GM21390 (cell line): ENCODE measurements at regions not wholly inside any gene's neighbourhood (a gene's known extent, or its start where the extent isn't known, plus 50 kb on each side); places are given as distances from the start of the nearest gene placed in this dataset.

Experiments
- ATAC-seq: cut with Tn5 transposase; IDR thresholded peaks from one replicate; pipeline ENCODE4 v1.9.1; 2021; ENCODE audit not compliant: unreplicated experiment

GRCh38 chr3:72411843-72412242, 436.4 kb downstream of the SHQ1 start:
- ATAC-seq: no peak

GRCh38 chr3:72411126-72411525, 437.1 kb downstream of the SHQ1 start:
- no peak for ATAC-seq

GRCh38 chr3:72408983-72409779, 439.1 kb downstream of the SHQ1 start:
- no peak for ATAC-seq

- ATAC-seq: no peak
Measured at GRCh38 chr3:72407766-72408165, 440.5 kb downstream of the SHQ1 start.

GRCh38 chr3:72405943-72406566, 442.2 kb downstream of the SHQ1 start:
- no peak for ATAC-seq

- ATAC-seq: no peak
Measured at GRCh38 chr3:72401005-72401545, 447.2 kb downstream of the SHQ1 start.

- no peak for ATAC-seq
Measured at GRCh38 chr3:72398781-72399180, 449.5 kb downstream of the SHQ1 start.

- no peak for ATAC-seq
Measured at GRCh38 chr3:72397586-72397985, 450.7 kb downstream of the SHQ1 start.

- no peak for ATAC-seq
Measured at GRCh38 chr3:72396899-72397298, 451.3 kb downstream of the SHQ1 start.

GRCh38 chr3:72395776-72396311, 452.4 kb downstream of the SHQ1 start:
- ATAC-seq: no peak

- ATAC-seq: no peak
Measured at GRCh38 chr3:72393455-72393854, 454.8 kb downstream of the SHQ1 start.

GRCh38 chr3:72391659-72392058, 456.6 kb downstream of the SHQ1 start:
- no peak for ATAC-seq

GRCh38 chr3:72390841-72391240, 457.4 kb downstream of the SHQ1 start:
- ATAC-seq: no peak

- ATAC-seq: no peak
Measured at GRCh38 chr3:72388644-72389043, 459.6 kb downstream of the SHQ1 start.

GRCh38 chr3:72388117-72388516, 460.1 kb downstream of the SHQ1 start:
- ATAC-seq: no peak

GRCh38 chr3:72386327-72387000, 461.8 kb downstream of the SHQ1 start:
- no peak for ATAC-seq

- ATAC-seq: no peak
Measured at GRCh38 chr3:72385167-72385566, 463.1 kb downstream of the SHQ1 start.

- peak; percentile 65 for ATAC-seq
Measured at GRCh38 chr3:72384602-72385001, 463.6 kb downstream of the SHQ1 start.

GRCh38 chr3:72383883-72384282, 464.4 kb downstream of the SHQ1 start:
- no peak for ATAC-seq

- no peak for ATAC-seq
Measured at GRCh38 chr3:72383230-72383629, 465.0 kb downstream of the SHQ1 start.

GRCh38 chr3:72382460-72382859, 465.8 kb downstream of the SHQ1 start:
- no peak for ATAC-seq

- no peak for ATAC-seq
Measured at GRCh38 chr3:72381584-72381983, 466.7 kb downstream of the SHQ1 start.
